ENCODE measurements at regions not wholly inside any gene's neighbourhood (a gene's known extent, or its start where the extent isn't known, plus 50 kb on each side); places are given as distances from the start of the nearest gene placed in this dataset.

DNA sequence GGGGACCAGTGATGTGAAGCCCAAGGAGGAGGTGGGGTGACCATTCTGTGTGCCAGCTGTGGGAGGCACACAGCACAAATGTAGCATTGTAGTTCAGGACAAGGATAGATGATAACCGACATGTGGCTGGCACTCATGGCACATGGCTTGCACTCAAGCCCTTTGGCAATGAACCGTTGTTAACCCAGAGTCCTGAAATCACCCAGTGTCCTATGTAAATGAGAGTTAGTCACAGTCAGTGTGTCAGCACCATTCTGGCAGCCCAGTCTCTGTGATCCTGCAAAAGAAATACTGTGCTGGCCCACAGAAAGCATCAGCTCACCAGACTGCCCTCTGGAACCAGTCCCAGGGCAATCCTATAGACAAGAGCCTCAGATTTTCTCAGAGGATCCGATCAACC, 339.3 kb downstream of the MID1IP1 start:
- CTCF ChIA-PET: no interaction called here
- BruUV-seq (replicated peaks): no TSS peak
- Histone ChIP-seq H2BK5ac (ENCODE audit: low read depth, low read length, poor library complexity, severe bottlenecking) (no peak overlapping the region), H3K18ac (ENCODE audit: low read depth, low read length) (no peak overlapping the region), H3K4me1 (ENCODE audit: control insufficient read depth, insufficient read depth, low read length) (no peaks in the 10 kb centered on the region), H3K9me3 (ENCODE audit: control insufficient read depth, insufficient read depth, low read length) (no peaks in the 10 kb centered on the region), H4K5ac (ENCODE audit: low read depth, low read length) (no peak overlapping the region), H2AK5ac (ENCODE audit: low read depth, low read length) (no peak overlapping the region), H3K27ac (ENCODE audit: insufficient read depth, low read length) (no peak overlapping the region), H3K4me2 (ENCODE audit: low read depth, low read length) (no peak overlapping the region), H3K23ac (ENCODE audit: low read depth, low read length) (no peak overlapping the region), H2BK20ac (ENCODE audit: low read depth, low read length) (no peak overlapping the region), H3K56ac (ENCODE audit: extremely low read depth, insufficient read depth, low read length) (no peak overlapping the region), H2BK15ac (ENCODE audit: low read depth, low read length) (no peak overlapping the region), H4K20me1 (ENCODE audit: insufficient read depth, low read length) (no peaks in the 10 kb centered on the region), H3K9ac (ENCODE audit: low read depth, low read length) (no peak overlapping the region), H4K91ac (ENCODE audit: insufficient read depth, low read depth, low read length) (no peak overlapping the region), H3K27me3 (ENCODE audit: control insufficient read depth, insufficient read depth, low read length) (peaks cover 14% of the 10 kb centered on the region), H2BK120ac (ENCODE audit: low read depth, low read length) (no peak overlapping the region), H3K4me3 (ENCODE audit: insufficient read depth, low read depth, low read length) (no peak overlapping the region), H3K14ac (replicated peaks; ENCODE audit: low read depth, low read length) (no peak overlapping the region), H3K4ac (ENCODE audit: low read depth, low read length) (no peak overlapping the region), H3K79me1 (ENCODE audit: low read depth in 1 of 2, low read length in 2 of 2) (no peaks in the 10 kb centered on the region), H4K8ac (ENCODE audit: low read depth in 2 of 2, low read length in 2 of 2) (no peak overlapping the region), H3K9me1 (ENCODE audit: insufficient read depth, low read length) (no peaks in the 10 kb centered on the region), H2AFZ (replicated peaks; ENCODE audit: low read length, poor library complexity) (no peak overlapping the region), H2AK9ac (replicated peaks; ENCODE audit: low read depth, low read length, poor library complexity) (no peak overlapping the region), H3K36me3 (ENCODE audit: control insufficient read depth, insufficient read depth, low read length) (no peaks in the 10 kb centered on the region)
- in situ Hi-C loops (cut with MboI; ENCODE audit: low sequenced_read_pairs): loop anchor here (10.0 kb wide), 1 partner anchor 64 kb away; no protein-coding TSS in a partner anchor
- intact Hi-C loops (cut with micrococcal nuclease): no loop called here
- 63% methylated on average over 2 of the region's 3 CpGs; no CpG with 5 or more reads in 1 of the 2 experiments for WGBS, 2 experiments (ENCODE audit: extremely low coverage in 2 of 2, insufficient read length in 1 of 2)
- dilution Hi-C loops (cut with HindIII; ENCODE audit: low sequenced_read_pairs, unreplicated experiment): no loop called here
- DNase-seq (no peak), ATAC-seq (ENCODE audit: low read depth) (no peak)
- POLR2A ChIA-PET (ENCODE audit: unreplicated experiment): no interaction called here
- TF ChIP-seq SMC3 (IDR thresholded peaks at IDR 0.05; ENCODE audit: low read depth, low read length) (no peak), RFX5 (IDR thresholded peaks at IDR 0.05; ENCODE audit: low read depth, low read length) (no peak), CEBPB (IDR thresholded peaks at IDR 0.05; ENCODE audit: low read depth, low read length) (no peak), MAFK (IDR thresholded peaks at IDR 0.05; ENCODE audit: low read depth, low read length) (no peak), NFE2L2 (IDR thresholded peaks at IDR 0.05; ENCODE audit: low read depth, low read length) (no peak), RAD21 (IDR thresholded peaks at IDR 0.05; ENCODE audit: low read length) (no peak), CHD1 (IDR thresholded peaks at IDR 0.05; ENCODE audit: low read depth, low read length) (no peak), FOS (IDR thresholded peaks at IDR 0.05; ENCODE audit: low read depth, low read length) (no peak), RCOR1 (IDR thresholded peaks at IDR 0.05; ENCODE audit: insufficient replicate concordance, low read length) (no peak), POLR2A (IDR thresholded peaks at IDR 0.05; ENCODE audit: low read depth, low read length) (no peak), MXI1 (IDR thresholded peaks at IDR 0.05; ENCODE audit: borderline replicate concordance, low read depth, low read length) (no peak), MAZ (IDR thresholded peaks at IDR 0.05; ENCODE audit: borderline replicate concordance, low read depth, low read length) (no peak), BHLHE40 (IDR thresholded peaks at IDR 0.05; ENCODE audit: low read depth, low read length) (no peak)
- TF ChIP-seq, protein P1, sequence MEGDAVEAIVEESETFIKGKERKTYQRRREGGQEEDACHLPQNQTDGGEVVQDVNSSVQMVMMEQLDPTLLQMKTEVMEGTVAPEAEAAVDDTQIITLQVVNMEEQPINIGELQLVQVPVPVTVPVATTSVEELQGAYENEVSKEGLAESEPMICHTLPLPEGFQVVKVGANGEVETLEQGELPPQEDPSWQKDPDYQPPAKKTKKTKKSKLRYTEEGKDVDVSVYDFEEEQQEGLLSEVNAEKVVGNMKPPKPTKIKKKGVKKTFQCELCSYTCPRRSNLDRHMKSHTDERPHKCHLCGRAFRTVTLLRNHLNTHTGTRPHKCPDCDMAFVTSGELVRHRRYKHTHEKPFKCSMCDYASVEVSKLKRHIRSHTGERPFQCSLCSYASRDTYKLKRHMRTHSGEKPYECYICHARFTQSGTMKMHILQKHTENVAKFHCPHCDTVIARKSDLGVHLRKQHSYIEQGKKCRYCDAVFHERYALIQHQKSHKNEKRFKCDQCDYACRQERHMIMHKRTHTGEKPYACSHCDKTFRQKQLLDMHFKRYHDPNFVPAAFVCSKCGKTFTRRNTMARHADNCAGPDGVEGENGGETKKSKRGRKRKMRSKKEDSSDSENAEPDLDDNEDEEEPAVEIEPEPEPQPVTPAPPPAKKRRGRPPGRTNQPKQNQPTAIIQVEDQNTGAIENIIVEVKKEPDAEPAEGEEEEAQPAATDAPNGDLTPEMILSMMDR (conservative IDR thresholded peaks at IDR 0.05; ENCODE audit: low read depth, low read length): no peak
- TF ChIP-seq, protein P2, sequence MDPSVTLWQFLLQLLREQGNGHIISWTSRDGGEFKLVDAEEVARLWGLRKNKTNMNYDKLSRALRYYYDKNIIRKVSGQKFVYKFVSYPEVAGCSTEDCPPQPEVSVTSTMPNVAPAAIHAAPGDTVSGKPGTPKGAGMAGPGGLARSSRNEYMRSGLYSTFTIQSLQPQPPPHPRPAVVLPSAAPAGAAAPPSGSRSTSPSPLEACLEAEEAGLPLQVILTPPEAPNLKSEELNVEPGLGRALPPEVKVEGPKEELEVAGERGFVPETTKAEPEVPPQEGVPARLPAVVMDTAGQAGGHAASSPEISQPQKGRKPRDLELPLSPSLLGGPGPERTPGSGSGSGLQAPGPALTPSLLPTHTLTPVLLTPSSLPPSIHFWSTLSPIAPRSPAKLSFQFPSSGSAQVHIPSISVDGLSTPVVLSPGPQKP (IDR thresholded peaks at IDR 0.05; ENCODE audit: borderline replicate concordance, low read depth, low read length): no peak
- TF ChIP-seq, protein P3, sequence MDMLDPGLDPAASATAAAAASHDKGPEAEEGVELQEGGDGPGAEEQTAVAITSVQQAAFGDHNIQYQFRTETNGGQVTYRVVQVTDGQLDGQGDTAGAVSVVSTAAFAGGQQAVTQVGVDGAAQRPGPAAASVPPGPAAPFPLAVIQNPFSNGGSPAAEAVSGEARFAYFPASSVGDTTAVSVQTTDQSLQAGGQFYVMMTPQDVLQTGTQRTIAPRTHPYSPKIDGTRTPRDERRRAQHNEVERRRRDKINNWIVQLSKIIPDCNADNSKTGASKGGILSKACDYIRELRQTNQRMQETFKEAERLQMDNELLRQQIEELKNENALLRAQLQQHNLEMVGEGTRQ (IDR thresholded peaks at IDR 0.05; ENCODE audit: low read depth, low read length): no peak

Measured in IMR-90 (cell line).